Mesothelial cell of epicardium (in vitro differentiated cells): ENCODE measurements at regions not wholly inside any gene's neighbourhood (a gene's known extent, or its start where the extent isn't known, plus 50 kb on each side); places are given as distances from the start of the nearest gene placed in this dataset.

ENCODE experiments used
- DNase-seq, 2 experiments: peaks; one replicate each; pipeline ENCODE4 v3.0.0; 2021; ENCODE audit warnings: low spot score in 2 of 2; ENCODE audit not compliant: unreplicated experiment in 2 of 2
- H3K27ac Mint-ChIP-seq: 2 replicates; pipeline ENCODE4 v1.8.0; 2021; ENCODE audit warnings: mixed read lengths
- H3K27me3 Mint-ChIP-seq: 2 replicates; pipeline ENCODE4 v1.8.0; 2021; ENCODE audit warnings: low read depth, mixed read lengths
- H3K36me3 Mint-ChIP-seq: 2 replicates; pipeline ENCODE4 v1.8.0; 2021; ENCODE audit warnings: mixed read lengths
- H3K4me1 Mint-ChIP-seq: 2 replicates; pipeline ENCODE4 v1.8.0; 2021; ENCODE audit warnings: mixed read lengths
- H3K4me3 Mint-ChIP-seq: 2 replicates; pipeline ENCODE4 v1.8.0; 2021; ENCODE audit warnings: mild to moderate bottlenecking, moderate library complexity, mixed read lengths
- H3K9me3 Mint-ChIP-seq: 2 replicates; pipeline ENCODE4 v1.8.0; 2021; ENCODE audit warnings: mixed read lengths
- CTCF ChIP-seq: fragments of 200-600 bp; sonication (generic); IDR thresholded peaks from one replicate; pipeline ENCODE4 v1.5.0; 2021; ENCODE audit warnings: antibody characterized with exemption; ENCODE audit not compliant: unreplicated experiment

DNA sequence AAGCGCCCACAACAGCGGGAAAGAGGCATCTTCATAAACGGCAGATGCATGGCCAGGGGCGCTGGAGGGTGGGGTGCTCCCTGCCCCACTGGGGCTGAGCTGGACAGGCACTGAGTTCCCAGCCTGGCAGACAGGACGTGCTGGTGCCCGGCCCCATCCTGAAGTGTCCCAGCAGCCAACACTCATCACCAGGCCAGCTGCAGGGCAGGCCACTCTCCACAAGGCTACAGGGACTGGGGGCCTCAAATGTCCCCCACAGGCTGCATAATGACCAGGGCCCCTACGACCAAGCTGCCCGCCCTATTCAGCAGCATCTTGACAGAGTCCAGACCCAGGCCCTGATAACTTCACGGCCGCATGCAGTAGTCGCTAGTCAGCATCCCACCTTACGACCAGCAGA, 124.1 kb upstream of the IQSEC1 start:
- Mint-ChIP-seq H3K4me3 (no peak overlapping the region), H3K27me3 (peaks cover 20% of the 10 kb centered on the region), H3K36me3 (no peaks in the 10 kb centered on the region), H3K27ac (no peak overlapping the region), H3K4me1 (no peaks in the 10 kb centered on the region), H3K9me3 (no peaks in the 10 kb centered on the region)
- no peak for TF ChIP-seq CTCF
- DNase-seq, result no peak

GRCh38 chr3:13195374-13195773, 122.1 kb upstream of the IQSEC1 start:
- H3K4me1 Mint-ChIP-seq, result no peaks in the 10 kb centered on the region
- no peak for DNase-seq
- H3K4me3 Mint-ChIP-seq, result no peak overlapping the region
- H3K27me3 Mint-ChIP-seq, result peaks cover 9% of the 10 kb centered on the region
- H3K27ac Mint-ChIP-seq, result no peak overlapping the region
- no peaks in the 10 kb centered on the region for H3K36me3 Mint-ChIP-seq
- no peak for TF ChIP-seq CTCF
- H3K9me3 Mint-ChIP-seq, result no peaks in the 10 kb centered on the region

GRCh38 chr3:13194285-13195209, 121.3 kb upstream of the IQSEC1 start:
- H3K36me3 Mint-ChIP-seq, result no peaks in the 10 kb centered on the region
- H3K27ac Mint-ChIP-seq, result no peak overlapping the region
- no peak for DNase-seq
- H3K4me3 Mint-ChIP-seq, result no peak overlapping the region
- TF ChIP-seq CTCF, result no peak
- H3K27me3 Mint-ChIP-seq, result peaks cover 3% of the 10 kb centered on the region
- no peaks in the 10 kb centered on the region for H3K9me3 Mint-ChIP-seq
- H3K4me1 Mint-ChIP-seq, result peaks cover 2% of the 10 kb centered on the region

- Mint-ChIP-seq H3K9me3 (no peaks in the 10 kb centered on the region), H3K4me3 (no peak overlapping the region), H3K27ac (no peak overlapping the region), H3K4me1 (peaks cover 2% of the 10 kb centered on the region), H3K36me3 (no peaks in the 10 kb centered on the region), H3K27me3 (no peaks in the 10 kb centered on the region)
- DNase-seq, result no peak
- no peak for TF ChIP-seq CTCF
Measured at GRCh38 chr3:13193320-13194284, 120.4 kb upstream of the IQSEC1 start.

GRCh38 chr3:13192471-13193213, 119.4 kb upstream of the IQSEC1 start:
- H3K27ac Mint-ChIP-seq, result no peak overlapping the region
- H3K4me1 Mint-ChIP-seq, result peaks cover 2% of the 10 kb centered on the region
- H3K4me3 Mint-ChIP-seq, result no peak overlapping the region
- H3K27me3 Mint-ChIP-seq, result no peaks in the 10 kb centered on the region
- TF ChIP-seq CTCF, result peak; percentile 26
- no peak for DNase-seq
- H3K36me3 Mint-ChIP-seq, result no peaks in the 10 kb centered on the region
- peaks cover 4% of the 10 kb centered on the region for H3K9me3 Mint-ChIP-seq
